ENCODE measurements at regions not wholly inside any gene's neighbourhood (a gene's known extent, or its start where the extent isn't known, plus 50 kb on each side); places are given as distances from the start of the nearest gene placed in this dataset.

GRCh38 chr14:55754871-55755270, 174.9 kb downstream of the KTN1 start:
- Histone ChIP-seq H3K27me3 (no peaks in the 10 kb centered on the region), H3K27ac (no peak overlapping the region), H3K4me1 (no peaks in the 10 kb centered on the region), H3K4me3 (no peak overlapping the region), H3K36me3 (no peaks in the 10 kb centered on the region), H3K9me3 (no peaks in the 10 kb centered on the region)
- no peak for DNase-seq
- TF ChIP-seq CTCF (IDR thresholded peaks at IDR 0.05) = no peak
- intact Hi-C loops (cut with DNase I) = loop anchor here in 1 of 10 donors (10.0 kb wide), 1 partner anchor 80 kb away; no protein-coding TSS in a partner anchor
- ATAC-seq = no peak
- WGBS, 2 donors = 98% methylated on average over 5 of the region's 5 CpGs

- Histone ChIP-seq H3K9me3 (no peaks in the 10 kb centered on the region), H3K27me3 (no peaks in the 10 kb centered on the region), H3K4me1 (no peaks in the 10 kb centered on the region), H3K36me3 (no peaks in the 10 kb centered on the region), H3K27ac (no peak overlapping the region), H3K4me3 (no peak overlapping the region)
- TF ChIP-seq CTCF (IDR thresholded peaks at IDR 0.05) = no peak
- intact Hi-C loops (cut with DNase I) = loop anchor here in 1 of 10 donors (10.0 kb wide), 1 partner anchor 79 kb away; no protein-coding TSS in a partner anchor
- ATAC-seq (no peak), DNase-seq (no peak)
Observed at GRCh38 chr14:55756078-55756477, 176.1 kb downstream of the KTN1 start.

GRCh38 chr14:55756557-55756956, 176.6 kb downstream of the KTN1 start:
- ATAC-seq = no peak
- 95 to 99% methylated on average over 2 of the region's 2 CpGs for WGBS, 2 donors
- no peaks in the 10 kb centered on the region for H3K36me3 ChIP-seq
- no peak overlapping the region for H3K27ac ChIP-seq
- H3K4me3 ChIP-seq = no peak overlapping the region
- no peaks in the 10 kb centered on the region for H3K27me3 ChIP-seq
- no peak for DNase-seq
- no peaks in the 10 kb centered on the region for H3K9me3 ChIP-seq
- TF ChIP-seq CTCF (IDR thresholded peaks at IDR 0.05) = no peak
- intact Hi-C loops (cut with DNase I) = loop anchor here in 1 of 10 donors (10.0 kb wide), 1 partner anchor 78 kb away; no protein-coding TSS in a partner anchor
- H3K4me1 ChIP-seq = no peaks in the 10 kb centered on the region

- Histone ChIP-seq H3K27ac (no peak overlapping the region), H3K4me1 (no peaks in the 10 kb centered on the region), H3K36me3 (no peaks in the 10 kb centered on the region), H3K27me3 (no peaks in the 10 kb centered on the region), H3K9me3 (no peaks in the 10 kb centered on the region), H3K4me3 (no peak overlapping the region)
- ATAC-seq (no peak), DNase-seq (no peak)
- no peak for TF ChIP-seq CTCF (IDR thresholded peaks at IDR 0.05)
- 73 to 91% methylated on average over 1 of the region's 1 CpG for WGBS, 2 donors
- intact Hi-C loops (cut with DNase I) = loop anchor here in 1 of 10 donors (10.0 kb wide), 1 partner anchor 76 kb away; no protein-coding TSS in a partner anchor
Observed at GRCh38 chr14:55758796-55759195, 178.8 kb downstream of the KTN1 start.
